ENCODE measurements at regions not wholly inside any gene's neighbourhood (a gene's known extent, or its start where the extent isn't known, plus 50 kb on each side); places are given as distances from the start of the nearest gene placed in this dataset.
"Not testable (repeated sequence)": the region's sequence is repeated elsewhere in the genome, so short reads cannot be mapped to it uniquely, and the experiment has no call there.

DNA sequence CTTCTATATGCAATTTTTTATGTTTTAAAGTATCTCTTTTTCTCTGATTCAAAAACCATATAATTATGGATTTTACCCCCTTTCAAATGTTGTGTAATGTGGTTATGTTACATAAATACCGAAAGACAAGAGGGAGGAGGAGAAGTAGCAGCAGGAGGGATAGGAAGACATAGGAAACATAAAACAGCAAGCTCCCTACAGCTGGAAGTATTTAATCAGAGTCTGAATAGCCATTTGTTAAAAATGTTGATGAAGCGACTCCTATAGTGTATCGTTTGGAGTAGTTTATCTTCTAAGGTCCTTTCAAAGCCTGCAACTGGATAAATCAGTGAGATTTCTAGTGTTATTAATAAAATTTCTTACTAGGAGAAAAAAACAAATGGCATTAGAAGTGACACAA, 598.1 kb upstream of the GOLIM4 start:
- POLR2A ChIA-PET = no interaction called here
- no peaks in the 10 kb centered on the region for H3K4me1 ChIP-seq (ENCODE audit: control extremely low read depth in 1 of 4, control insufficient read depth in 4 of 4, insufficient read depth in 4 of 4, low read length in 3 of 4)
- CTCF ChIA-PET = no interaction called here
- H3K27me3 ChIP-seq (replicated peaks in 2 of 5; ENCODE audit: control insufficient read depth in 4 of 5, insufficient read depth in 5 of 5, low read length in 4 of 5) = no peaks in the 10 kb centered on the region
- H3K27ac ChIP-seq (ENCODE audit: insufficient read depth in 1 of 2, low read depth in 1 of 2, low read length in 2 of 2, poor library complexity in 1 of 2, severe bottlenecking in 2 of 2) = no peak overlapping the region
- no peak for DNase-seq
- 100% methylated on average over 1 of the region's 3 CpGs for WGBS (ENCODE audit: insufficient coverage)
- H3K9me3 ChIP-seq (ENCODE audit: control extremely low read depth in 1 of 5, control insufficient read depth in 4 of 5, insufficient read depth in 2 of 5, low read depth in 1 of 5, low read length in 4 of 5) = peaks cover 0 to 2% (median 0%) of the 10 kb centered on the region in 5 experiments
- H3K36me3 ChIP-seq (ENCODE audit: control insufficient read depth in 4 of 4, insufficient read depth in 4 of 4, low read length in 3 of 4) = no peaks in the 10 kb centered on the region
- H3K4me3 ChIP-seq (ENCODE audit: control insufficient read depth in 1 of 7, extremely low read depth in 1 of 7, insufficient read depth in 4 of 7, low read depth in 2 of 7, low read length in 6 of 7) = no peak overlapping the region

DNA sequence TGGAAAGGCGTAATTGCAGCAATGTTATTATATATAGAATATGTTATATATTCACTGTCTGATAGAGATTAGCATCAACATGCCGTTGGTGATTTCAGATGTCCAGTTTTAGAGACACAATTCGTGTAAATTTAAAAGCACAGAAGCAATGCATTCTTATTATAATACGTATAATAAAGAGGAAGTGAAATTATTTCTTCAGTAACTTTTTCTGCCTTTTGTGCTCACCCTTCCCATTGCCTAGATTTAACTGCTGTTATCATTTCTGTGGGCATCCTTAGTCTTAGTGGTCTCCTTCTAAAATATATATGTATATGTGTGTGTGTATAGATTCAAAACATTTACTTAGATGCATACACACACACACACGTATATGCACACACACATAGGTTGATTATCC, 592.5 kb upstream of the GOLIM4 start:
- no CpG with 5 or more reads among the region's 5 CpGs for WGBS (ENCODE audit: insufficient coverage)

DNA sequence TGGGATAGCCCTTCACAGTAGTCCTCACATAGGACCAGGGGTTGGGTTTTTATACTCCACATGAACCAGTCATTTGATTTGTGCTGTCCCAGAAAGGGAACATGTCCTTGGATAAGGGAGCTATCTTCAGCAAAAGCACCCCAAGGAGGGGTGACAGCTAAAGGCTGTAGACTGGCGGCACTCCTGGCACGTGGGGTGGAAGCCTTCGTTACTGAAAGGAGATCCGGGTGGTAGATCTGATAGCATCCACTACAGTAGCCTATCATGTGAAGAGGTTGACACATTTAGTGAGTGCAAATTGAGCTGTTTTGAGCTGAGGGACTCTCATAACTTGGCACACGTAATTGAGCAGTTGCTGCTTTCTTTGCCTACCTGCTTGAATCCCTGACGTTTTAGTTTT, 588.8 kb upstream of the GOLIM4 start:
- CTCF ChIA-PET = interaction anchor here (0.8 kb wide), 1 partner anchor 9 kb away, joined by 3 read pairs; no protein-coding TSS in a partner anchor
- Histone ChIP-seq H3K27me3 (replicated peaks in 2 of 5; ENCODE audit: control insufficient read depth in 4 of 5, insufficient read depth in 5 of 5, low read length in 4 of 5) (no peaks in the 10 kb centered on the region), H3K27ac (ENCODE audit: insufficient read depth in 1 of 2, low read depth in 1 of 2, low read length in 2 of 2, poor library complexity in 1 of 2, severe bottlenecking in 2 of 2) (no peak overlapping the region), H3K4me1 (ENCODE audit: control extremely low read depth in 1 of 4, control insufficient read depth in 4 of 4, insufficient read depth in 4 of 4, low read length in 3 of 4) (no peaks in the 10 kb centered on the region), H3K36me3 (ENCODE audit: control insufficient read depth in 4 of 4, insufficient read depth in 4 of 4, low read length in 3 of 4) (no peaks in the 10 kb centered on the region), H3K4me3 (ENCODE audit: control insufficient read depth in 1 of 7, extremely low read depth in 1 of 7, insufficient read depth in 4 of 7, low read depth in 2 of 7, low read length in 6 of 7) (no peak overlapping the region), H3K9me3 (ENCODE audit: control extremely low read depth in 1 of 5, control insufficient read depth in 4 of 5, insufficient read depth in 2 of 5, low read depth in 1 of 5, low read length in 4 of 5) (no peaks in the 10 kb centered on the region)
- POLR2A ChIA-PET = no interaction called here
- no peak for DNase-seq
- WGBS (ENCODE audit: insufficient coverage) = 99% methylated on average over 5 of the region's 6 CpGs

More for the DNA sequence above, 592.5 kb upstream of the GOLIM4 start:
- ChIA-PET CTCF (no interaction called here), POLR2A (interaction anchor here (0.6 kb wide), 1 partner anchor 35 kb away, joined by 5 read pairs; no protein-coding TSS in a partner anchor)
- Histone ChIP-seq H3K9me3 (ENCODE audit: control extremely low read depth in 1 of 5, control insufficient read depth in 4 of 5, insufficient read depth in 2 of 5, low read depth in 1 of 5, low read length in 4 of 5) (no peaks in the 10 kb centered on the region), H3K4me1 (ENCODE audit: control extremely low read depth in 1 of 4, control insufficient read depth in 4 of 4, insufficient read depth in 4 of 4, low read length in 3 of 4) (no peaks in the 10 kb centered on the region), H3K4me3 (ENCODE audit: control insufficient read depth in 1 of 7, extremely low read depth in 1 of 7, insufficient read depth in 4 of 7, low read depth in 2 of 7, low read length in 6 of 7) (no peak overlapping the region), H3K36me3 (ENCODE audit: control insufficient read depth in 4 of 4, insufficient read depth in 4 of 4, low read length in 3 of 4) (no peaks in the 10 kb centered on the region), H3K27me3 (replicated peaks in 2 of 5; ENCODE audit: control insufficient read depth in 4 of 5, insufficient read depth in 5 of 5, low read length in 4 of 5) (no peaks in the 10 kb centered on the region), H3K27ac (ENCODE audit: insufficient read depth in 1 of 2, low read depth in 1 of 2, low read length in 2 of 2, poor library complexity in 1 of 2, severe bottlenecking in 2 of 2) (no peak overlapping the region)
- peak in 2 of 3 donors; percentile 3 to 14 for DNase-seq

DNA sequence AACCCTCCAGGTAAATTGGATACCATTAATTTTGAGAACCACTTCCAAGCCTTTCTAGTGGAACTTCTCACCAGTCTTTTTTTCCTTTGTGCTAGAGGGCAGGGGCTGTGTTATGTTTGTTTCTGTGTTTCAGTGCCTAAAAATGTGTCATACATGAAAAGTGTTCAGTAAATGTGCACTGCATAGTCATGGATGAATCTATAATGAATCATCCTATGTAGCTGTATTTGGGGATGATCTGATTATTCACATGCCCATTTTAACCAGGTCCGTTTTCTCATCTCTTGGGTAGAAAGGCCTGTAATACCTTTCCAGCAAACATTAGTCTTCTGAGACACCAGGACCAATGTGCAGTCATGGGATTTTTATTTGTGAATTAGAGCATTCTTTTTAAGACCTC, 583.0 kb upstream of the GOLIM4 start:
- Histone ChIP-seq H3K27ac (ENCODE audit: insufficient read depth in 1 of 2, low read depth in 1 of 2, low read length in 2 of 2, poor library complexity in 1 of 2, severe bottlenecking in 2 of 2) (no peak overlapping the region), H3K4me3 (ENCODE audit: control insufficient read depth in 1 of 7, extremely low read depth in 1 of 7, insufficient read depth in 4 of 7, low read depth in 2 of 7, low read length in 6 of 7) (no peak overlapping the region), H3K9me3 (ENCODE audit: control extremely low read depth in 1 of 5, control insufficient read depth in 4 of 5, insufficient read depth in 2 of 5, low read depth in 1 of 5, low read length in 4 of 5) (no peaks in the 10 kb centered on the region), H3K4me1 (ENCODE audit: control extremely low read depth in 1 of 4, control insufficient read depth in 4 of 4, insufficient read depth in 4 of 4, low read length in 3 of 4) (no peaks in the 10 kb centered on the region), H3K27me3 (replicated peaks in 2 of 5; ENCODE audit: control insufficient read depth in 4 of 5, insufficient read depth in 5 of 5, low read length in 4 of 5) (no peaks in the 10 kb centered on the region), H3K36me3 (ENCODE audit: control insufficient read depth in 4 of 4, insufficient read depth in 4 of 4, low read length in 3 of 4) (no peaks in the 10 kb centered on the region)
- CTCF ChIA-PET = no interaction called here
- no CpG with 5 or more reads among the region's 1 CpG for WGBS (ENCODE audit: insufficient coverage)
- DNase-seq = no peak
- POLR2A ChIA-PET = no interaction called here

DNA sequence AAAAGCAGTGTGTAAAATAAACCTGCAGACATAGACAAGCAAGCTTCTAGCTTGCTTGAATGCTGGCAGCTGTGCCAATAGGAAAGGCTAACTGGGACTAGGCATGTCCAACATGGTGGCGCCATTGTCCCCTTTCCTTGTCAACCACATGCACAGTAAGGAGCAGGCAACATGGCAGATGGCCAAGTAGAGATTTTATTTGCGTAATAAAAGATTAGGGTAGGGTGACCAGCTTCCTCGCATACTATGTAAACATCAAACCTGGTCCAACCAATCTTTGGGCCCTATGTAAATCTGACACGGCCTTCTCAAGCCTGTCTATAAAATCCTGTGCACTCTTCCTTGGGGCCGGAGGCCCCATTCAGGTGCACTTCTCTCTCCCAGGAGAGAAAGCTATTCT, 575.4 kb upstream of the GOLIM4 start:
- ChIA-PET CTCF (no interaction called here), POLR2A (no interaction called here)
- no peaks in the 10 kb centered on the region for H3K27me3 ChIP-seq (replicated peaks in 2 of 5; ENCODE audit: control insufficient read depth in 4 of 5, insufficient read depth in 5 of 5, low read length in 4 of 5)
- no peaks in the 10 kb centered on the region for H3K9me3 ChIP-seq (ENCODE audit: control extremely low read depth in 1 of 5, control insufficient read depth in 4 of 5, insufficient read depth in 2 of 5, low read depth in 1 of 5, low read length in 4 of 5)
- no peak overlapping the region for H3K27ac ChIP-seq (ENCODE audit: insufficient read depth in 1 of 2, low read depth in 1 of 2, low read length in 2 of 2, poor library complexity in 1 of 2, severe bottlenecking in 2 of 2)
- H3K4me1 ChIP-seq (ENCODE audit: control extremely low read depth in 1 of 4, control insufficient read depth in 4 of 4, insufficient read depth in 4 of 4, low read length in 3 of 4) = no peaks in the 10 kb centered on the region
- DNase-seq = no peak
- H3K36me3 ChIP-seq (ENCODE audit: control insufficient read depth in 4 of 4, insufficient read depth in 4 of 4, low read length in 3 of 4) = no peaks in the 10 kb centered on the region
- WGBS (ENCODE audit: insufficient coverage) = 100% methylated on average over 5 of the region's 5 CpGs
- H3K4me3 ChIP-seq (ENCODE audit: control insufficient read depth in 1 of 7, extremely low read depth in 1 of 7, insufficient read depth in 4 of 7, low read depth in 2 of 7, low read length in 6 of 7) = no peak overlapping the region

DNA sequence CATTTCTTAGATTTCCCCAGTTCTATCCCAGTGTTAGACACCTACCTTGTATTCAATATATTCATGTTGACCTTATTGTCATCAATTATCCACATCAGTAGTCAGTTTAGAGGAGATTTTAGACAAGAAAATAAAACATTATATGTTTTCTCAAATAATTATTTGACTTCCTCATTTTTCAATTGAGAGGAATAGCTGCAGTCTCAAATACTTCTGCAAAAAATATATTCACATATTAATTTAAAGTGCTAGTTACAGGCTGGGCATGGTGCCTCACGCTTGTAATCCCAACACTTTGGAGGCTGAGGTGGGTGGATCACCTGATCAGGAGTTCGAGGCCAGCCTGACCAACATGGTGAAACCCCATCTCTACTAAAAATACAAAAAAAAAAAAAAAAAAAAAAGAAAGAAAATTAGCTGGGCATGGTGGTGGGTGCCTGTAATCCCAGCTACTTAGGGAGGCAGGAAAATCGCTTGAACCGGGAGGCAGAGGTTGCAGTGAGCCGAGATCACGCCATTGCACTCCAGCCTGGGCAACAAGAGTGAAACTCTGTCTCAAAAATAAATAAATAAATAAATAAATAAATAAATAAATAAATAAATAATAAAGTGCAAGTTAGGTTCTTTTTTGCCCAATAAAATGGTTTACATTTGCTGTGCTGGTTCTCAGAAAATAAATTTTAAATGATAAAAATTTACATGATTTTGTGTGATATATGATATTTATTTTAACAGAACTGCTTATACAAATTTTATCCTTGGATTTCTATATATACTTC, 565.3 kb upstream of the GOLIM4 start:
- no CpG with 5 or more reads among the region's 6 CpGs for WGBS (ENCODE audit: insufficient coverage)
- H3K27ac ChIP-seq (ENCODE audit: insufficient read depth in 1 of 2, low read depth in 1 of 2, low read length in 2 of 2, poor library complexity in 1 of 2, severe bottlenecking in 2 of 2) = peak overlapping the region in 1 of 2 experiments; percentile 18
- H3K27me3 ChIP-seq (replicated peaks in 2 of 5; ENCODE audit: control insufficient read depth in 4 of 5, insufficient read depth in 5 of 5, low read length in 4 of 5); H3K4me3 ChIP-seq (ENCODE audit: control insufficient read depth in 1 of 7, extremely low read depth in 1 of 7, insufficient read depth in 4 of 7, low read depth in 2 of 7, low read length in 6 of 7); H3K9me3 ChIP-seq (ENCODE audit: control extremely low read depth in 1 of 5, control insufficient read depth in 4 of 5, insufficient read depth in 2 of 5, low read depth in 1 of 5, low read length in 4 of 5); H3K36me3 ChIP-seq (ENCODE audit: control insufficient read depth in 4 of 4, insufficient read depth in 4 of 4, low read length in 3 of 4); POLR2A ChIA-PET; H3K4me1 ChIP-seq (ENCODE audit: control extremely low read depth in 1 of 4, control insufficient read depth in 4 of 4, insufficient read depth in 4 of 4, low read length in 3 of 4): not testable (repeated sequence)
- CTCF ChIA-PET = interaction anchor here (1.0 to 1.6 kb wide), 3 partner anchors 8 to 70 kb away, joined by 3 to 4 read pairs (median 4); no protein-coding TSS in a partner anchor
- peak in 2 of 3 donors; percentile 43 to 57 for DNase-seq

DNA sequence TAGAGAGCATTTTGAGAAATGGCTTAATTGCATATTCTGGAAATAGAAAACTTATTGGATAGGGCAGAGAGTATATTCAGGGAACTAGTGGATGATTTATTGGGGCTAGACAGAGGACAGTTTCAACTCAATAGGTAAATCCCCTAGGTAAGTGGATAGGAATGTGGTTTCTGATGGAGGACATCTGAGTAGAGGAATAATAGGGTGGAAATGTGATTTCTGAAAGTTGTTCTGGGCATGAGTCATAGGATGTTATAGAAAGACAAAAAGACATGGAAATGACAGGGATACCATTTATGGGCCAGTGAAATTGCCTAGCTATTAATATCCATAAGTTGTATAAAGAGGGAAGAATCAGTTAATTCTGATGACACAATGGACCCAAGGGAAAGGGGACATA, 563.3 kb upstream of the GOLIM4 start:
- DNase-seq = peak in 2 of 3 donors; percentile 3 to 22
- Histone ChIP-seq H3K4me1 (ENCODE audit: control extremely low read depth in 1 of 4, control insufficient read depth in 4 of 4, insufficient read depth in 4 of 4, low read length in 3 of 4) (peaks cover 0 to 3% (median 0%) of the 10 kb centered on the region in 4 experiments), H3K4me3 (ENCODE audit: control insufficient read depth in 1 of 7, extremely low read depth in 1 of 7, insufficient read depth in 4 of 7, low read depth in 2 of 7, low read length in 6 of 7) (no peak overlapping the region), H3K27ac (ENCODE audit: insufficient read depth in 1 of 2, low read depth in 1 of 2, low read length in 2 of 2, poor library complexity in 1 of 2, severe bottlenecking in 2 of 2) (no peak overlapping the region), H3K9me3 (ENCODE audit: control extremely low read depth in 1 of 5, control insufficient read depth in 4 of 5, insufficient read depth in 2 of 5, low read depth in 1 of 5, low read length in 4 of 5) (no peaks in the 10 kb centered on the region), H3K36me3 (ENCODE audit: control insufficient read depth in 4 of 4, insufficient read depth in 4 of 4, low read length in 3 of 4) (no peaks in the 10 kb centered on the region), H3K27me3 (replicated peaks in 2 of 5; ENCODE audit: control insufficient read depth in 4 of 5, insufficient read depth in 5 of 5, low read length in 4 of 5) (no peaks in the 10 kb centered on the region)
- ChIA-PET POLR2A (no interaction called here), CTCF (interaction anchor here (1.1 kb wide), 1 partner anchor 126 kb away, joined by 3 read pairs; no protein-coding TSS in a partner anchor)

Data from common myeloid progenitor, CD34-positive (primary cell).